ENCODE measurements at regions not wholly inside any gene's neighbourhood (a gene's known extent, or its start where the extent isn't known, plus 50 kb on each side); places are given as distances from the start of the nearest gene placed in this dataset.

- no peak for DNase-seq (ENCODE audit: low spot score)
- no peak for ATAC-seq (ENCODE audit: low FRiP score)
- TF ChIP-seq CTCF (IDR thresholded peaks at IDR 0.05), result no peak
Measured at GRCh38 chr5:159765760-159766517, 150.3 kb upstream of the ADRA1B start.

DNA sequence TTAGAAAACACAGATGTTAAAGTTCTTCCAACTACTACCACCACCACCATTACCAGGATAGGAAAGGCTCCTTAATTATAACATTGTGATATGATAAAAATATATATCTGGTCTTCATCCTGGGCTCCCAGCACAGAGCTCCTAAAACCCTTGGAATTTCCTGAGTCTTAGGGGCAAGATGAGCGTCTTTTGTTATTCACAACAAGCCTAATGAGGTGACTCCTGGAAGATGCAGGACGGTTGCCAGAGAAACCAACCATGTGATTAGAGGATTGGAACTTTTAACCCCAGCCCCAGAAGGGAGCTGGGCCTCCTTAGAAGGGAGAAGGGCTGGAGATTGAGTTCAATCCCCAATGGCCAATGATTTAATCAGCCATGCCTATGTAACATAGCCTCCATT lies 148.0 kb upstream of the ADRA1B start:
- DNase-seq (ENCODE audit: low spot score), result no peak
- no peak for ATAC-seq (ENCODE audit: low FRiP score)
- no peak for TF ChIP-seq CTCF (IDR thresholded peaks at IDR 0.05)

DNA sequence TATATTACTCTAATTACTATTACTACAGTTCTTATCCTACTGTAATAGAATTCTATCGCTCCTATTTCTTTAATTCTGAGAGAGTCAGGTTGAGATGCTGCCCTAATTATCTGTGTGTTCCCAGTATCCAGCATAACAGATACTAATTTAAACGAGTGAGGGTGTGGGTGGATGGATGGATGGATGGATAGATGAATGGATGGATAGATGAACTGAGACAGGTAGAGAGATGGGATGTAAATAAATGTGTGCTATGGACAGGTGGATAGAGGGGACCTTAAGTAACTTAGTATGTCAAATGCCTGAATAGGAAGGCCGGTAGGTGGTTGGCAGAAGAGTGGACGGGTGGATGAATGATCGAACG lies 143.6 kb upstream of the ADRA1B start:
- no peak for TF ChIP-seq CTCF (IDR thresholded peaks at IDR 0.05)
- no peak for ATAC-seq (ENCODE audit: low FRiP score)
- no peak for DNase-seq (ENCODE audit: low spot score)

- ATAC-seq (ENCODE audit: low FRiP score), result peak; percentile 96
- DNase-seq (ENCODE audit: low spot score), result peak; percentile 47
- TF ChIP-seq CTCF (IDR thresholded peaks at IDR 0.05), result no peak
Measured at GRCh38 chr5:159773062-159773924, 143.0 kb upstream of the ADRA1B start.

- ATAC-seq (ENCODE audit: low FRiP score) (no peak), DNase-seq (ENCODE audit: low spot score) (no peak)
- TF ChIP-seq CTCF (IDR thresholded peaks at IDR 0.05), result no peak
Measured at GRCh38 chr5:159774476-159775031, 141.7 kb upstream of the ADRA1B start.

- no peak for DNase-seq (ENCODE audit: low spot score)
- no peak for TF ChIP-seq CTCF (IDR thresholded peaks at IDR 0.05)
- no peak for ATAC-seq (ENCODE audit: low FRiP score)
Measured at GRCh38 chr5:159775890-159776289, 140.4 kb upstream of the ADRA1B start.
